GM21528 (cell line): ENCODE measurements at regions not wholly inside any gene's neighbourhood (a gene's known extent, or its start where the extent isn't known, plus 50 kb on each side); places are given as distances from the start of the nearest gene placed in this dataset.

Source experiments
- ATAC-seq: cut with Tn5 transposase; IDR thresholded peaks from one replicate; pipeline ENCODE4 v1.9.1; 2021; ENCODE audit warnings: mild to moderate bottlenecking, moderate library complexity; ENCODE audit not compliant: unreplicated experiment, low FRiP score

DNA sequence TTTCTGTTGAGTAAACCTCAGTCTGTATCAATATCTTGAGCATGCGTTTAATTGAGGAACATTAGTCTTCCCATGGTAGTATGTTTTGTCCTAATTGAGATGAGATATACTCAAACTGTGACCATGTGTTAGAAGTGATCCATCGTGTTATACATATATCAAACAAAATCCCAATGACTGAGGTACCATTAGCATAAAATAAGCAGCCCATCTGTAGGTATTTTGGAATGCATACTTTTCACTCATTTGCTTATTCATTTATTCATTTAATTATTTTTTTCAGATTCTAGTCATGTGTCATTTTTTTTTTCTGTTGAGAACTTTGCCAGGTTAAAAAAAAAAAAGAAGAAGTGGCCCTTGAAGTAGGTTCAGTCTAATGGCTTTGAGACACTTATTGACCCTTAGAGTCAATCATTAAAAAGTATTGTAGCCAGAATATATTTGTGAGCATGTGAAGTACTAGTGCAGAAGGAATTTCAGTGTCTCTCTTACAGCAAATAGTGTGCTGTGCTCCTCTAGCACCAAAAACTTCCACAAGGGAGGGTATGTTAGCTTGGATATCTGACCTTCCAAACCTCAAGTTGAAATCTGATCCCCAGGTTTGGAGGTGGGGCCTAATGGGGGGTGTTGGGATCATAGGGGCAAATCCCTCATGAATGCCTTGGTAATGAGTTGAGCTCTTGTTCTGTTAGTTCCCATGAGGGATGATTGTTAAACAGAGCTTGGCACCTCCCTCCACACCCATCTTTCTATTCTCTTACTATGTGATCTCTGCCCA is 130.8 kb upstream of the NPY2R start:
- ATAC-seq: no peak

- no peak for ATAC-seq
Observed at GRCh38 chr4:155079871-155080270, 128.6 kb upstream of the NPY2R start.

- ATAC-seq: no peak
Observed at GRCh38 chr4:155081222-155081621, 127.2 kb upstream of the NPY2R start.

DNA sequence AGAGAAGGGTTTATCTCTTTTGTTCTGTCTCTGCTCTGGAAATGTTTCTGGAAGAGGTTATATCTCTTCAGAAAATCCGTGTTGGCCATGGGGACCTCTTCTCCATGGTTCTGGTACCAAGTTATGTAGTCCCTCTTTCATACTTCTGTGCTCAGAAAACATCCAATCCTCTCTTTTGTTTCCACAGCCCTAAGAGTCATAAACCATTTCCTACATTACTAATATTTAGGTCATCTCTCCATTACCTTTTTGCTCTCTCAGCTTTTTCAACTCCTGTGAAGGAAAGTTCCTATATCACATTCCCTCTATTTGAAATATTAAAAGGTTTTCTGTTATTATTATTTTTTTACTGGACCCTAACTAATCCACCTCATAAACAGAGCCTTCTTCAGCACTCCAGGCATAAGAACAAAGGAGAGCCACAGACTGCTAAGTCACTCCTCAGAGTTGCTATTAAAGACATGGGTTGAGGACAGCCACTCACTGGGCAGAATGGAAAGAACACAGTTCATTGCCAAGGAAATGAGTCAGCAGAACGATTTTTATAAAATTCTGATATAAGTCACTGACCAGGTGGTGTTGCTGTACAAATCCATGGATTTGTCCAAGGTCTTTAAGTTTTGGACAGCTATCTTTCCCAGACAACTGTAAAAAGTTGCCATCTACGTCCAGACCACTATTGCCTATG is 122.4 kb upstream of the NPY2R start:
- ATAC-seq: no peak

GRCh38 chr4:155094201-155094820 is 114.1 kb upstream of the NPY2R start:
- ATAC-seq: no peak

DNA sequence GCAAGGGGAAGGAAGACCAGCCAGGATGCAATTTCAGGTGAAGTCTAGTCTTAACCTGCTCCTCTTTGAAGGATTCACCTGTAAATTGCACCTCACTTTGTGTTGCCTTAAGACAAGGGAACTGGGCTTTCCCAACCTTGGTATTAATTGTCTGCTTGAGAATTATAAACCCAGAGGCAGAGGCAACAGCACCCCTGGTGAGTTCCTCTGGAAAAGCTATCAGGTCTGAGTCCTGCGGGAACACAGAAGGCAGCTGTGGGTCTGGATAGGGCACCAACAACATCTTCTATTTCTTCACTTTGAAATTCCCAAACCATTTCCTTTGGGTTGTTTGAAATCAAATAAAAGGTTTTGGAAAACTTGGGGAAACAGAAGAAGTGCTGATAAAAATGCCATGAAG is 109.2 kb upstream of the NPY2R start:
- no peak for ATAC-seq

GRCh38 chr4:155106629-155107028 is 101.8 kb upstream of the NPY2R start:
- no peak for ATAC-seq

- ATAC-seq: no peak
Observed at GRCh38 chr4:155107059-155107458, 101.4 kb upstream of the NPY2R start.

GRCh38 chr4:155114790-155115189 is 93.6 kb upstream of the NPY2R start:
- no peak for ATAC-seq

DNA sequence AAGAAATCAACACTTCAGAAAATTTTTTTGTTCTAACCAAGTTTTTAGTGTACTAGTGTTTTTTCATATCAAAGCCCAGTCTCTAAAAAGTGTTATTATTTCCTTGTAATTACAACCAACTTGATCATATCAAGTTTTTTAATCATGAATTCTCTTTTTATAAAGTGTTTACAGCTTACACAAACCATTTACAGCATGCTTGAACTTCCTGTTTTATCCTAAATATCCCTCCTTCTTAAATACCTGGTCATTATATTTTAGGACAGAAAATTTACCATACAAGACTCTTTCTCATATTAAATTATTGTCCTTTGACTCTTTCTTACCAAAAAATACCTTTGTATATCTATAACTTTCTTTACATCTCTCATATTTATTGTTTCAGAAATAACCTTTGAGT is 89.4 kb upstream of the NPY2R start:
- no peak for ATAC-seq

- no peak for ATAC-seq
Observed at GRCh38 chr4:155120536-155120935, 87.9 kb upstream of the NPY2R start.

- no peak for ATAC-seq
Observed at GRCh38 chr4:155122382-155122781, 86.1 kb upstream of the NPY2R start.

GRCh38 chr4:155134136-155134535 is 74.3 kb upstream of the NPY2R start:
- ATAC-seq: no peak

GRCh38 chr4:155140889-155141288 is 67.5 kb upstream of the NPY2R start:
- ATAC-seq: no peak

DNA sequence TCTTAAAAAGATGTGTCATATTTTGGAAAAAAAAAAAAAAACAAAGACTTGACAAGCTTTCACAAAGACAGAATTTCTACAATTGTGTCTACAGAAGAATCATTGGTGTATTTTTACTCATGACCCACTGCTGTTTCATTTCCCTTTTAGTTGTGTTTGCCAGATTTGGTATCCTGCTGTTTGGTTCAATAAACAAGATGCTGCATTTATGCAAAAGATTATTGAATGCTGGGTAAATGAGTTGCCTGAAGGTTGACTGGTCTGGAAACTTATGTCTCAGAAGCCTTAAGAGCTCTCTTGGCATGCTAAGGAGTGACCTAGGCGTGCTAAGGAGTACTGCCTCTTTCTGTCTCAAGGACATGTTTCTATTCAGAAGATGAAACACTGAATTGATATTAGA is 64.9 kb upstream of the NPY2R start:
- no peak for ATAC-seq
